ENCODE measurements at regions not wholly inside any gene's neighbourhood (a gene's known extent, or its start where the extent isn't known, plus 50 kb on each side); places are given as distances from the start of the nearest gene placed in this dataset.

- no peak overlapping the region for H2AFZ ChIP-seq (ENCODE audit: control insufficient read depth, low read length)
- H3K9ac ChIP-seq (ENCODE audit: control insufficient read depth, extremely low read depth, insufficient read depth, low read length): no peak overlapping the region
- no peak overlapping the region for H3K4me2 ChIP-seq (ENCODE audit: control insufficient read depth, extremely low read depth, insufficient read depth, low read depth, low read length)
- no peaks in the 10 kb centered on the region for H3K9me1 ChIP-seq (ENCODE audit: control insufficient read depth, extremely low read depth, insufficient read depth, low read length)
- DNase-seq (ENCODE audit: low read depth, low spot score): no peak
- TF ChIP-seq, protein P1, sequence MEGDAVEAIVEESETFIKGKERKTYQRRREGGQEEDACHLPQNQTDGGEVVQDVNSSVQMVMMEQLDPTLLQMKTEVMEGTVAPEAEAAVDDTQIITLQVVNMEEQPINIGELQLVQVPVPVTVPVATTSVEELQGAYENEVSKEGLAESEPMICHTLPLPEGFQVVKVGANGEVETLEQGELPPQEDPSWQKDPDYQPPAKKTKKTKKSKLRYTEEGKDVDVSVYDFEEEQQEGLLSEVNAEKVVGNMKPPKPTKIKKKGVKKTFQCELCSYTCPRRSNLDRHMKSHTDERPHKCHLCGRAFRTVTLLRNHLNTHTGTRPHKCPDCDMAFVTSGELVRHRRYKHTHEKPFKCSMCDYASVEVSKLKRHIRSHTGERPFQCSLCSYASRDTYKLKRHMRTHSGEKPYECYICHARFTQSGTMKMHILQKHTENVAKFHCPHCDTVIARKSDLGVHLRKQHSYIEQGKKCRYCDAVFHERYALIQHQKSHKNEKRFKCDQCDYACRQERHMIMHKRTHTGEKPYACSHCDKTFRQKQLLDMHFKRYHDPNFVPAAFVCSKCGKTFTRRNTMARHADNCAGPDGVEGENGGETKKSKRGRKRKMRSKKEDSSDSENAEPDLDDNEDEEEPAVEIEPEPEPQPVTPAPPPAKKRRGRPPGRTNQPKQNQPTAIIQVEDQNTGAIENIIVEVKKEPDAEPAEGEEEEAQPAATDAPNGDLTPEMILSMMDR (optimal IDR thresholded peaks at IDR 0.05 in 1 of 3, IDR thresholded peaks at IDR 0.05 in 1 of 3, conservative IDR thresholded peaks at IDR 0.05 in 1 of 3; ENCODE audit: extremely low read depth in 1 of 3, insufficient read depth in 2 of 3, low read length in 3 of 3): no peak
- TF ChIP-seq EZH2 (IDR thresholded peaks at IDR 0.05; ENCODE audit: low read length): no peak
- no peaks in the 10 kb centered on the region for H3K4me1 ChIP-seq (ENCODE audit: control insufficient read depth, extremely low read depth, insufficient read depth, low read length)
- H3K79me2 ChIP-seq (ENCODE audit: control insufficient read depth, insufficient read depth, low read length): no peaks in the 10 kb centered on the region
- no peaks in the 10 kb centered on the region for H3K9me3 ChIP-seq (ENCODE audit: control insufficient read depth, low read depth, low read length)
- H4K20me1 ChIP-seq (ENCODE audit: control insufficient read depth, extremely low read depth, insufficient read depth, low read length): no peaks in the 10 kb centered on the region
- H3K27ac ChIP-seq (ENCODE audit: control insufficient read depth, insufficient read depth, low read length): no peak overlapping the region
- H3K36me3 ChIP-seq (ENCODE audit: control insufficient read depth in 2 of 2, extremely low read depth in 1 of 2, insufficient read depth in 2 of 2, low read length in 2 of 2): no peaks in the 10 kb centered on the region
- H3K27me3 ChIP-seq (ENCODE audit: control insufficient read depth, extremely low read depth, insufficient read depth, low read length): no peaks in the 10 kb centered on the region
- dilution Hi-C loops (cut with MboI; ENCODE audit: extremely low pct_ligation_motif_present, low sequenced_read_pairs): no loop called here
- FAIRE-seq: no peak
- H3K4me3 ChIP-seq (ENCODE audit: control insufficient read depth in 2 of 3, extremely low read depth in 1 of 3, insufficient read depth in 2 of 3, low read depth in 1 of 3, low read length in 3 of 3): no peak overlapping the region
Observed at GRCh38 chr19:31718898-31719297, 369.7 kb upstream of the TSHZ3 start.

GRCh38 chr19:31723101-31723500 is 373.9 kb upstream of the TSHZ3 start:
- H2AFZ ChIP-seq (ENCODE audit: control insufficient read depth, low read length): no peak overlapping the region
- no peak for DNase-seq (ENCODE audit: low read depth, low spot score)
- H3K27me3 ChIP-seq (ENCODE audit: control insufficient read depth, extremely low read depth, insufficient read depth, low read length): no peaks in the 10 kb centered on the region
- no peak overlapping the region for H3K4me2 ChIP-seq (ENCODE audit: control insufficient read depth, extremely low read depth, insufficient read depth, low read depth, low read length)
- H3K27ac ChIP-seq (ENCODE audit: control insufficient read depth, insufficient read depth, low read length): no peak overlapping the region
- FAIRE-seq: no peak
- no peak for TF ChIP-seq EZH2 (IDR thresholded peaks at IDR 0.05; ENCODE audit: low read length)
- TF ChIP-seq, protein P1 (optimal IDR thresholded peaks at IDR 0.05 in 1 of 3, IDR thresholded peaks at IDR 0.05 in 1 of 3, conservative IDR thresholded peaks at IDR 0.05 in 1 of 3; ENCODE audit: extremely low read depth in 1 of 3, insufficient read depth in 2 of 3, low read length in 3 of 3): no peak
- H3K79me2 ChIP-seq (ENCODE audit: control insufficient read depth, insufficient read depth, low read length): no peaks in the 10 kb centered on the region
- H3K4me3 ChIP-seq (ENCODE audit: control insufficient read depth in 2 of 3, extremely low read depth in 1 of 3, insufficient read depth in 2 of 3, low read depth in 1 of 3, low read length in 3 of 3): no peak overlapping the region
- no peaks in the 10 kb centered on the region for H3K36me3 ChIP-seq (ENCODE audit: control insufficient read depth in 2 of 2, extremely low read depth in 1 of 2, insufficient read depth in 2 of 2, low read length in 2 of 2)
- H3K9me3 ChIP-seq (ENCODE audit: control insufficient read depth, low read depth, low read length): no peaks in the 10 kb centered on the region
- H3K9ac ChIP-seq (ENCODE audit: control insufficient read depth, extremely low read depth, insufficient read depth, low read length): no peak overlapping the region
- H3K4me1 ChIP-seq (ENCODE audit: control insufficient read depth, extremely low read depth, insufficient read depth, low read length): no peaks in the 10 kb centered on the region
- no peaks in the 10 kb centered on the region for H4K20me1 ChIP-seq (ENCODE audit: control insufficient read depth, extremely low read depth, insufficient read depth, low read length)
- H3K9me1 ChIP-seq (ENCODE audit: control insufficient read depth, extremely low read depth, insufficient read depth, low read length): no peaks in the 10 kb centered on the region
- dilution Hi-C loops (cut with MboI; ENCODE audit: extremely low pct_ligation_motif_present, low sequenced_read_pairs): no loop called here

Data from keratinocyte (primary cell).